ENCODE measurements at regions not wholly inside any gene's neighbourhood (a gene's known extent, or its start where the extent isn't known, plus 50 kb on each side); places are given as distances from the start of the nearest gene placed in this dataset.

- H3K27me3 Mint-ChIP-seq (ENCODE audit: unreplicated experiment) = no peaks in the 10 kb centered on the region
- no peak for DNase-seq
- no peak overlapping the region for H3K27ac Mint-ChIP-seq (ENCODE audit: unreplicated experiment)
- no peaks in the 10 kb centered on the region for H3K9me3 Mint-ChIP-seq (ENCODE audit: unreplicated experiment)
- no peaks in the 10 kb centered on the region for H3K4me1 Mint-ChIP-seq (ENCODE audit: low read depth, unreplicated experiment)
- H3K4me3 Mint-ChIP-seq (ENCODE audit: unreplicated experiment) = no peak overlapping the region
- no peak for TF ChIP-seq CTCF (IDR thresholded peaks at IDR 0.05; ENCODE audit: partially characterized antibody, unreplicated experiment)
- H3K36me3 Mint-ChIP-seq (ENCODE audit: unreplicated experiment) = no peaks in the 10 kb centered on the region
Measured at GRCh38 chr13:89783221-89783755, 1564.2 kb upstream of the MIR17HG start.

DNA sequence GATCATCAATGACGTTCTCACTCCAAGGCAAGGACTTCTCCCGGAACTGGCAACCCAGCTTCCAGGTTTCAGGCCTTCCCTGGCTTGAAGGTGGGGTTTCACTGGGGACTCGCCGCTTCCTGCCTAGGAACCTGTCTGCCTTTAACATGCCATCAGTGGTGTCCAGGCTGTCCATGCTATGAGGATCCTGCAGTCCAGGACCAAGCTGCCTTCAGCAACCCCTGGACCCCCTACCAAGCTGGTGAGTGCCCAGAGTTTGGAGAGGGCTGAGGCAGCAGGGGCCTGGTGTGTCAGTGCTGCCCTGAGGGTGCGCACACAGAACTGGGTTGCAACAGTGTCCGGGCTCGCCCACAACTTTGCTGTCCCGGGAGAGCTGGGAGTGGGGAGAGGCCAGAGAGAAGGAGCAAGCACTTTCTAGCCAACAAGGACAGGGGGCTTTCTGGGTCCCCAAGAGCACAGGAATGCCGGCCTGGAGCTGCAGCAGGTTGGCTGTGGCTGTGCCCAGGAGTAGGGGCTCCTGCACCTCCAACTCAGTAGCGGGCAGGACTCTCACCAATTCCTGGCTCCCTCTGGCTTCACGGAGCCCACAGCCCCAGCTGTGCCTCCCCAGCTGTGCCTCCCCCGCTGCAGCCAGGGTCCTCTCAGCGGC, 1563.2 kb upstream of the MIR17HG start:
- peak; percentile 11 for DNase-seq
- no peak overlapping the region for H3K4me3 Mint-ChIP-seq (ENCODE audit: unreplicated experiment)
- H3K9me3 Mint-ChIP-seq (ENCODE audit: unreplicated experiment) = no peaks in the 10 kb centered on the region
- H3K27ac Mint-ChIP-seq (ENCODE audit: unreplicated experiment) = no peak overlapping the region
- no peaks in the 10 kb centered on the region for H3K36me3 Mint-ChIP-seq (ENCODE audit: unreplicated experiment)
- no peaks in the 10 kb centered on the region for H3K4me1 Mint-ChIP-seq (ENCODE audit: low read depth, unreplicated experiment)
- H3K27me3 Mint-ChIP-seq (ENCODE audit: unreplicated experiment) = no peaks in the 10 kb centered on the region
- no peak for TF ChIP-seq CTCF (IDR thresholded peaks at IDR 0.05; ENCODE audit: partially characterized antibody, unreplicated experiment)

- no peaks in the 10 kb centered on the region for H3K36me3 Mint-ChIP-seq (ENCODE audit: unreplicated experiment)
- no peaks in the 10 kb centered on the region for H3K9me3 Mint-ChIP-seq (ENCODE audit: unreplicated experiment)
- no peak for DNase-seq
- H3K27ac Mint-ChIP-seq (ENCODE audit: unreplicated experiment) = no peak overlapping the region
- H3K27me3 Mint-ChIP-seq (ENCODE audit: unreplicated experiment) = no peaks in the 10 kb centered on the region
- no peak for TF ChIP-seq CTCF (IDR thresholded peaks at IDR 0.05; ENCODE audit: partially characterized antibody, unreplicated experiment)
- no peak overlapping the region for H3K4me3 Mint-ChIP-seq (ENCODE audit: unreplicated experiment)
- peaks cover 11% of the 10 kb centered on the region for H3K4me1 Mint-ChIP-seq (ENCODE audit: low read depth, unreplicated experiment)
Measured at GRCh38 chr13:89786531-89786930, 1561.0 kb upstream of the MIR17HG start.

DNA sequence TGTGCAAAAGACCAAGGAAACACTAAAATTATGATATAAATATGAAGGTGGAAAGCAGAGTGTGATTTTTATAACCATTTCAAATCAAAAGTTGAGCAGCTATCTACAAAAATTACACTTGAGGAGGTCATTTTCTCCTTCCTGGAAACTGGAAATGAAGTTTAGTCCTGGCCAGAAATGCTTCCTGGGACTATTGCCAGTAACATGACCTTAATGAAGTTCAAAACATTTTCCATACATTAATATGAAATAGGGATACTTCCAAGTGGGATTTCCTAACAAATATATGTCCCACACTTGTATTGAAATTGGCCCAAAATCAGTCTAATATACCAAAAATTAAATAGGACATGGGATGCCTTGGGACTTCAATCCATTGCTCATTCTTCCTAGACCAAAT, 1556.8 kb upstream of the MIR17HG start:
- Mint-ChIP-seq H3K36me3 (ENCODE audit: unreplicated experiment) (no peaks in the 10 kb centered on the region), H3K9me3 (ENCODE audit: unreplicated experiment) (no peaks in the 10 kb centered on the region), H3K27me3 (ENCODE audit: unreplicated experiment) (no peaks in the 10 kb centered on the region), H3K4me3 (ENCODE audit: unreplicated experiment) (no peak overlapping the region), H3K27ac (ENCODE audit: unreplicated experiment) (no peak overlapping the region), H3K4me1 (ENCODE audit: low read depth, unreplicated experiment) (peaks cover 18% of the 10 kb centered on the region)
- TF ChIP-seq CTCF (IDR thresholded peaks at IDR 0.05; ENCODE audit: partially characterized antibody, unreplicated experiment) = no peak
- DNase-seq = no peak

- no peak for TF ChIP-seq CTCF (IDR thresholded peaks at IDR 0.05; ENCODE audit: partially characterized antibody, unreplicated experiment)
- no peak overlapping the region for H3K4me3 Mint-ChIP-seq (ENCODE audit: unreplicated experiment)
- no peaks in the 10 kb centered on the region for H3K27me3 Mint-ChIP-seq (ENCODE audit: unreplicated experiment)
- no peaks in the 10 kb centered on the region for H3K36me3 Mint-ChIP-seq (ENCODE audit: unreplicated experiment)
- H3K4me1 Mint-ChIP-seq (ENCODE audit: low read depth, unreplicated experiment) = peaks cover 18% of the 10 kb centered on the region
- no peak for DNase-seq
- peak overlapping the region; percentile 63 for H3K27ac Mint-ChIP-seq (ENCODE audit: unreplicated experiment)
- no peaks in the 10 kb centered on the region for H3K9me3 Mint-ChIP-seq (ENCODE audit: unreplicated experiment)
Measured at GRCh38 chr13:89791971-89792630, 1555.4 kb upstream of the MIR17HG start.
